NCI-H524 treated with DMSO at 0.1 percent for 48 hours (cell line): ENCODE measurements at regions not wholly inside any gene's neighbourhood (a gene's known extent, or its start where the extent isn't known, plus 50 kb on each side); places are given as distances from the start of the nearest gene placed in this dataset.
"Not testable (repeated sequence)": the region's sequence is repeated elsewhere in the genome, so short reads cannot be mapped to it uniquely, and the experiment has no call there.

Experiments
- DNase-seq: peaks from one replicate; lab custom pipeline; 2025; lab: John Stamatoyannopoulos, UW

DNA sequence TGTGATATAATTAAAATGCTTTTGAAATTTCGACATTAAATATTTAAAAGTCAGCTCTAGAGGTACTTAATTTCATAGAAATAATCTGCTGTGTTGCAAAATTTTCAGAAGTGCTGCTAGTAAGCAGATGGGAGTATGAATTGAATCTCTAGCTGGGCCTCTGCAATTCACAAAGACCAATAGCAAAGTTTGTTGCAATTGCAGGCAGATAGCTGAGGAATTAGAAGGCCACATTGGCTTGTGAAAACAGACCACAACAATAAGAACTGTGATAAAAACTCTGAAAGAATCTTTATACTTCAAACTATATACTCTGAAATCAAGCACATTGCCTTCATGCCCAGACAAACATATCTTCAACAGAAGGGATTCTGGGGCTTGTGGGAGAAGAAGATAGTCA, 636.3 kb upstream of the SOX9 start:
- DNase-seq, result no peak

DNA sequence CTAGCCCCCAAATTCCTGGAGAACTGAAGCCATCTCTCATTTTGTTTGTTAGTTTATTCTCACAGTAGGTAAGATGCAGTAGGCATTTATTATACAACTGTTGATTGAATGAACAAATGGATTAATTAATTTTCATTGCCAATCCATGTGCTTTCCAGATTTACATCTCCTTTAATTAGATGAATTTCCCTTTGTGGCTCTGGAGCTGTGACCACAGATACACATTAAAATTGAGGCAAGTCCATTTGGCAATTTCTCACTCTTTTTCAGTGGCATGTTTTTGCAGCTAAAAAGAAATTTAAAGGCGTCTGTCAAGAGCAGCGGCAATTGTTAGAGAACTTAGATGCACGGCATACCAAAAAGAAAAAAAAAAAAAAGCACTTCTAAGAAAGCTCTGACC, 635.4 kb upstream of the SOX9 start:
- DNase-seq, result no peak

DNA sequence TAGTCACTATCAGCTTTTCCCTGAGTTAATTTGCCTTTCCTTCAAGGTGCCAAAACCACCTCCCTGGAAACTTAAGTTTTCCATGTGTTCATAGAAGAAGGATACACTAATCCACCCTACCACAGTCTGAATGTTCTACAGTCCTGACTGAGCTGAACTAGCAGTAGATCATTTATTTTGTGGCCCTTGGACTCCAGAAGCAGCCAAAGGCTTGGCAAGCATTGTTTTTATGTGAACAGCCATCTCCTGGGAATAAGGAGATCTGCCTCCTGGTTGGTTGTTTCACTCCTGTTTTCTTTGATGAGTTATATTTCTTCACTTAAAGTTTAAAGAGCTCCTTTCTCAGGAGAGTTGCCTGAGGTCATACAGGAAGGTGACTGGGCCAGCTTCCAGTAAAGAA, 634.6 kb upstream of the SOX9 start:
- no peak for DNase-seq

DNA sequence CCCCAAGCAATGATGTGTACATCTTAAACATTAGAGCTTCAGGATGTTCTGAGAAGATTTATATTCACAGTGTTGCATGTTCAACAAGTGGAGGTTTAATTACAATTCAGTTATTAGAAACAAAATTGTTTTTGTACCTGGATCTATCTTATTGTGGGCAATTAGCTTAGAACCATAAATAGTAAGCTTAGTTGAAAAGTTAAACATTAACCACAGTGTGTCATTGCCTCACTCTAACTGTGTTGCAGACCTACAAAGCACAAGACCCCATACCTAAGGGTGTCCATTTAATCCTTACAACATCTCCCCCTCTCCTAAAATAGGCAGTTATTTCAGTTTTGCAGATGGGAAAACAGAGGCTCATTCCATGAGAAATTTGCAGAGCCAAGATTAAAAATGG, 632.0 kb upstream of the SOX9 start:
- no peak for DNase-seq

DNA sequence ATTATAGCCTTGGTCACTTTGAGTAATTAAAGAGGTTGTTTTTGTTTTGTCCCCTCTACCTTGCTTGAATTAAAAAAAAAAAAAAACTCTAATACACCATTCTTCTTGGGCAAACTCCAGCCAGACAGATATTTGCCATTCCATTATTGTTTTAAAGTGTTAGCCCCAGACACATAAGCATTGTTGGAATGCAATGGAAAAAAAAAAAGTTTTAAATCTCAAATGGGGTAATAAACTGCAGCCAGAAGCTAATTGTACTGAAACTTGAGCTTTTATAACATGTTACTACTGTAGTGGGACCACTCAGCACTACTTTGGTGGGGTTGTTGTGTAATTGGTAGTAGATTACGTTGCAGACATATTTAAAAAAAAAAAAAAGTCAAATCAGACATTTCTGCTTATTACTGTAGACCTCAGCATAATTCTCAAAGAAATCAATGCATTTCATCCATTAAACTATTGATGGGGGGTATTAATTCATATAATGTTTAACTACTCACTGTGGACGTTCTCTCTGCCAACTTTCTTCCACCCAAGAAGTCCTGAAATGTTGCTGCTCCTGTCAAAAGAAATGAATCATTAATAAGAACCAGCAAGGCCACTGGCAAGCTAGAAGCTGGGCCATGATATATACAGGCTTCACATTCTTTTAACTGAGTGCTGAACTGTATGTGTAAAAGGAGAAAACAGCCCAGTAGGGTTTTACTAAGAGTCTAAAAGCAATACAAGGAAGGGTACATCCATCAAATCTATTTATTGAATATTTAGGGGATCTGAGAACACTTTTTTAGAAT, 626.6 kb upstream of the SOX9 start:
- no peak for DNase-seq

DNA sequence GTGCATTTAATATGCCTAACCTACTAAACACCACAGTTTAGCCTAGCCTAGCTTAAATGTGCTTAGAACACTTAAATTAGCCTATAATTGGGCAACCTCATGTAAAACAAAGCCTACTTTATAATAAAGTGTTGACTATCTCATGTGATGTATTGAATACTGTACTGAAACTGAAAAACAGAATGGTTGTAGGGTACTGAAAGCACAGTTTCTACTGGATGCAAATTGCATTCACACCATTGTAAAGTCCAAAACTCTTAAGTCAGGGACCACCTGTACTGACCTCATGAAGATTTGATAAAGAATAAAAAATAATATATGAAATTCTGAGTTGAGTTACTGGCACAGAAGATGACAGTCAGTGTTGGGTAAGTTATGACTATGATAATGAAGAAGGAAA, 625.4 kb upstream of the SOX9 start:
- DNase-seq, result no peak

DNA sequence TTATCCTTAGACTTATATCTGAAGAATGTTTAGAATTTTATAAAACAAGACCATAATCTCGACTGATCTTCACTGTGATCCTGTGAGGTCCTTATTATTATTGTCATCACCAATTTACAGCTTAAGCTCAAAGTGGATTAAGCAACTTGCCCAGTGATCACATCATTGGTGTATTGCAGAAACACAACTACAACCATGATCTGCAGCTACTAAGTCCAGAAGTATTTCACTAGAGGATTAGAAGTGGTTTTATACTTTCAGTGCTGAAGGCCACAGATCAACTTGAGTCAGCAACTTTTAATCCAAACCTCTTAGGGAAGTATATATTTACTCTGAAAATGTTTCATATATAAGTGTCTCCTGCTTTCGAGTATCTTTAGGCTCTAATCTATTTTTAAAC, 624.3 kb upstream of the SOX9 start:
- DNase-seq, result no peak

DNA sequence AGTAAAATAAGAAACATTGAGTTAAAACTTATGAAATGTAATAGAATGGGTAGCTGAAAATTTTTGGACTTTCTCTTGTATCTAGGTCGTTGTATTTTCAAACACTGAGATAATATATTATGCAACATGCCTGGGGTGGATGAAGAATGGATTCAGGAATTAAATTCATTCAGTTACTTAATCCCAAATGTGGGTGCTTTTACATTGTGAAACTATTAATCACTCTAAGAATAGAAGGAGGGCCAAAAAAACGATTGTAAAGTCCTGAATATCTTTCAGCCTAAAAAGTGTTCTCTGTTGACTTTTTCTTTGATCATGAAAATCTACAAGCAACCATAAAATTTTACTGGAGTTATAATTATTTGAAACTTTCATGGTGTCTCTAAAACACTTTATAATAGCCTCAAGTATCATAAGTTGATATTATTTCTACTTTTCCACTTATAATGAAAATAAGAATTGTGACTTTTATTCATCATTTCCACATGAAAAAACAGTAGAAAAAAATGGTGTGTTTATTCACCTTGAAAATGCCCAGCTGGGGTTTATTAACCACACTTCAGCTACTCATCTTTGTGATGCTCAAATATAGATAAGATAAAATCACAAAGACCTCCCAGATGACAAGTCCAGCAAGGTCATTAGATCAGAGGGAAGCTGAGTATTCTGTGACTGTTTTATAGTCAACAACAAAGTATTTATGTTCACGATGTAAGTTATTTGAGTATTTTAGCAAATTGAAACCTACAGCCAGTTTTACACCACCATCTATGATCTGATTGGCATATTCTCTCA, 619.9 kb upstream of the SOX9 start:
- no peak for DNase-seq

DNA sequence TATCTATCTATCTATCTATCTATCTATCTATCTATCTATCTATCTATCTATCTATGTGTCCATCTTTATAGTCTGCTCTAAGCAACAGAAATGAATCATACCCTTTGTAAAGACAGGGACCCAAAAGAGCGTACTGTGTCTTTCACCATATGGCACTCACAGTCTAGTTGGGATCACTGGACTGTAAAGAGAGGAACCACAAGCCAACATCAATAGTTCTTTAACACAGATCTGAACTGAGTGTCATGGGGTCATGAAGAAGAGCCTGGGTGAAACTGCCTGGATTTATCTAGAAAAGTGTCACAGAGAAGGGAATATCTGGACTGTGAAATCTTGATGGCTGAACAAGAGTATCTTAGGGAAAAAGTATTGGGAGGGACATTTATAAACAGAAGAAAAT, 619.1 kb upstream of the SOX9 start:
- no peak for DNase-seq

DNA sequence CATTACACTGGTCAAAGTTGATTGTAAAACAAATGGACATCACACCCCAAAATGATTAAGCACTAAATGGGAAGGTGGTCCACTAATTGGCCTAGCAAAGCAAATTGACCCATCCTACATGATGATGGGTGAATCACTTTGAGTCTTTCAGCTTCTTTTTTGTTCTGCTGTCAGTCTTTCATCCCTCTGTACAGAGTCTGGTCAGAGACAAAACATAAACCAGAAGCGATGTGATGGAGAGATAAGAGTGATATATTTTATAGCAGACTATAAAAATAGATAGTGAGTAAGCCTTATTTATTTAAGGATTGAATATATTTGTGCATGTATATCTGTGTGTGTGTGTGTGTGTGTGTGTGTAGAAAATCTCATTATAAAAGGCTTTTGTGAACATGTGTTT, 618.4 kb upstream of the SOX9 start:
- DNase-seq, result no peak

DNA sequence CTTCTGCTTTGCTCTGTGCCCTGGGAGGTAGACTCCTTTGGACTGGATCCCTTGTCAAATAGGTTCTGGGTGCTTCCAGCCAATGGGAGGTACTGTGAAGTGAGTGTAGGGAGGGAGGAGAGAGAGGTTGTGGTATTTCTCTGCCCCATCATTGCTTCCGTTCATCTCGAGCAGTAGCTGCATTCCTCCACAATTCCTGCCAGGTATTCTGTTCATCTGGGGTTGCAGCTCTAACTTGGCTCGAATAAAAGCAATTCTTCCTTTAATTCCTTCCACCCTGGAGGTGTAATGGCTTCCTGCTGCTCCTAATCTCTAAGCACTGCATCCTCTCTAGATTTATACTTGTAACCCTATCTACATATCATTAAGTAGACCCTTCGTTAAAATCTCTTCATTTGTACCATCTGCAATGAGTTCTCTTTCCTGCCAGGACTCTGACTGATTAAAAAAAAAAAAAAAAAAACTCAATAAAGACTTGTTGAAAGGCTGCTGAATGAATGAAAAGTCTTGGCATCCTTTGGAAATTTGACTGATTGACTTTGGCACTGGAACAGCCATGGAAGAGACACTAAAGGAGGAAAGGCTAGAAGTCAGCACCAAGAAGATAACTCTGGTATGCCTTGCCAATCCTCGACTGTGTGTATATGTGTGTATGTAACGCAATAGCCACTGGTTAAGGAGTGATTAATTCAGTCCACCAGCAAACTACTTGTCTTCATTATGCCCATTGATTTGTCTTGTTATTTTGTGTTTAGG, 616.9 kb upstream of the SOX9 start:
- DNase-seq, result no peak

DNA sequence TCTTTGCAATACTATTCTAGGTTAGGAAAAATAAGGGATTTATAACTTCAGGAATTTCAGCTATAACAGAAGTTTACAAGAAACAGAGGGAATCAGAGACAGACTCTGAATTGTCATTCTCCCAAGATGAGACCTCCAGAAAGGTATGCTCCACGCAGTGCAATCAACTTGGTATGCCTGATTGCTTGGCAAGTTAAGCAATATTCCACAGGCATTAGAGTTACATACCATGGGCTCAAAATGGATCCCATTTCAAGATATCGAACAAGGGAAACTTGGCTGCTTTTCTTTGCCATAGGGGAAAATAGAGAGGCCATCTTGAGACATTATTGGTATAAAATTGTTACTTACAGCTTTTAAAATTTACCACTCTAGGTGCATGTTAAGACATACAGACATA, 615.6 kb upstream of the SOX9 start:
- no peak for DNase-seq

DNA sequence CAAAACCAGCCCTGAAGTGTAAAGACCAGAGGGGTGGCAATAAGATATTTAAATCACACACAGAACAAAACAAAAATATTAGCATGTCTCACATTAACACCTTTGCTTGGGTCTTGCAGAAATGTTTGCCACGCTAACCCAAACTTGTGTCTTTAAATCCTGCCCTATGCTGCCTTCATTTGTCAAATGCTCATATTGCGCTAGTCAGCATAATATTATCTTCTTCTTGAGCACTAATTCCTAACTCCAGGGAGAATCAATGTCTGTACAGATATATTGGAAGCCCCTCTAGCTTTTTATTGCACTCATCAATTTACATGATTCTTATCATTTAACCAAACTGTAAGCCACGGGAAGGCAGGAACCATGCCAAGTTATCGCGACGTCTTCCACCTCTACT, 614.8 kb upstream of the SOX9 start:
- no peak for DNase-seq

DNA sequence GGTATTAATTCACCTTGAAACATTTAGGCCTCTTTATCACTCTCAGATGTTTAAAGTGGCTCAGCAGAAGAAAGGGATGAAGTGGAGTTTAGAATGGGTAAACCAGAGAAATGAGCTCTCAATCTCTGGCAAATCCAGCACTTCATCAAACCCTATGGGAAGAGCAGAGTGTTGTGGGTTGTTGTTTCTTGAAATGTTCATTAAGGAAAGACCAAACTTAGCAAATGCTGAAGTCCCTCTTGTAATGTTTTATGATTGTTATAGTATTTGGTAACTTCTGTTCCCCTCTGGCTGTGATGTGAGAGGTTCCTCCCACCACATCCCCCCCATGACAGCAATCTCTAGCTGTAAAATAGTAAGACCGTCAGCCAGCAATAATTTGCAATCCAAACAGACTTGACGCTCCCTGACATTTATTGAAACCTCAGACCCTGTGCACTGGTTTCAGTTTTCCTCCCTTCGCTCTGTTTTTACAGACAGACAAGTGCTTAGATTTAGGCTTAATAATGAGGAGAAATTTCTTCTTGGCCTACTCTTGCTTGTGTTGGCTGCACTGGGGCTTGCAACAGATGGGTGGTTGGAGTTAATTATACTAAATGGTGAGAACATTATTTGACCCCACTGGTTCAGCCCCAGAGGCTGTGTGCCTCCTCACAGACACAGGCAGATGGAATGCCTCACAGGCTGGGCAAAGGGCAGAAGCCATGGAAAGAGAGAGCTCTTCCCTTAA, 609.4 kb upstream of the SOX9 start:
- no peak for DNase-seq

DNA sequence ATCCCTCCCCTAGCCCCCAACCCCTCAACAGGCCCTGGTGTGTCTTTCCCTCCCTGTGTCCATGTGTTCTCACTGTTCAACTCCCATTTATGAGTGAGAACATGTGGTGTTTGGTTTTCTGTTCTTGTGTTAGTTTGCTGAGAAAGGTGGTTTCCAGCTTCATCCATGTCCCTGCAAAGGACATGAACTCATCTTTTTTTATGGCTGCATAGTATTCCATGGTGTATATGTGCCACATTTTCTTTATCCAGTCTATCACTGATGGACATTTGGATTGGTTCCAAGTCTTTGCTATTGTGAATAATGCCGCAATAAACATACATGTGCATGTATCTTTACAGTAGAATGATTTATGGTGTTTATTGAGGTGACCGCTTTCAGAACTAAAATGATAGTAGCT, 607.1 kb upstream of the SOX9 start:
- DNase-seq, result not testable (repeated sequence)

DNA sequence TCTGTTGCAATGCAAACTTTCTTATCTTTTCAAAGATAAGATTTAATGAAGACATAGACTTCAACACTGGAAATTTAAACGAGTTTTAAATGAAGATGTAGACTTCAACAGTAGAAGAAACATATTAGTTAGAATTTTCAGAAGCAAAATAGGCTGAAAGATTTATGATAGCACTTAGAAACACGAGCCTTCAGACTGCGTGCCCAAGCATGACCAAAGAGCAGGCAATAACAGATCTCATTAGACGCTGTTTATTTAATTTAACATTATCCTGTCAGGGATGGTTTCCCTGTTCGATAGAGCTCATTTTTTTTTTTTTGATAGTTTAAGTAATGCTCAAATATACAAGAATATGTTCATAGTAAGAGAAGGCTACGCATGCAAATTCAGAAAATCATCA, 604.7 kb upstream of the SOX9 start:
- no peak for DNase-seq

DNA sequence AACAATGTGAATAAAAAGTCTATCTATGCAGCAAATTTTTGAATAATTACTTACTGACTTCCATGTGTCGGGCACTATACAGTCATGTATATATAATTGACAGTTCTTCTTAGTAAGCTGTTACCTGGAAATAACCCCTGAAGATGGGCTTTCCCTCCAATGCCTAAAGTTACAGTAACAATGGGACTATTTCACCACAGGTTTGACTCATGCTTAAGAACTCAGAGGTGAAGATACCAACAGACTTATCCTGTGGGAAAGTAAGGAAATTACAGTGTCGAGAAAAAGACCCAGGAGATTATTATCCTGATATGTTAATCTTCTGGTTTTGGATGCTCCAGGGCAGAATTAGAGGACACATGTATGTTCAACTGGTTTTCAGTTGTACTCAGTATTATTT, 601.5 kb upstream of the SOX9 start:
- no peak for DNase-seq

DNA sequence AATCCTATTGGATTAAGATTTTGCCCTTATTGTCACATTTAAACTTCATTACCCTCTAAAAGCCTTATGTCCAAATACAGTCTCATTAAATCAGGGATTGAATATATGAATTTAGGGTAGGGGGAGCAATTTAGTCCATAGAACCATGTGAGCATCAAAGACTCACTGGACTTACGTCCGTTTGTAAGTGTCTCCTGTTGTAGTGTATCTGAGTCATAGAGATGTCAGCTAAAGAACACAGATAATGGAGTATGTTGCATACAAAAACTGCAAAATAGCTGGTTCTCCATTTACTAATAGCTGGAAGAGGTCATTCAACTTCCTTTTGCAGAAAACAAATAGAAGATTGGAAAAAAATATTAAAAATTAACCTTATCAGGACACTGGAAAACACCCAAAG, 599.1 kb upstream of the SOX9 start:
- no peak for DNase-seq

DNA sequence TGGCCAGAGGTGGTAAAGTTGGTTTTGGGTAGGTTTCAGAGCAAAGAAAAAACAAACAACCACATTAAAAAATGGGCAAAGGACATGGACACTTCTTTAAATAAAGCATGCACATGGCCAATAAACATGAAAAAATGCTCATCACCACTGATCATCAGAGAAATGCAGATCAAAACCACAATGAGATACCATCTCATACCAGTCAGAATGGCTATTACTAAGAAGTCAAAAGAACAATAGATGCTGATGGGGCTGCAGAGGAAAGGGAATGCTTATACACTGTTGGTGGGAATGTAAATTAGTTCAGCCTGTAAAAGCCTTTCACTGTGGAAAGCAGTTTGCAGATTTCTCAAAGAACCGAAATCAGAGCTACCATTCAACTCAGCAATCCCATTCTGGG, 598.4 kb upstream of the SOX9 start:
- no peak for DNase-seq

DNA sequence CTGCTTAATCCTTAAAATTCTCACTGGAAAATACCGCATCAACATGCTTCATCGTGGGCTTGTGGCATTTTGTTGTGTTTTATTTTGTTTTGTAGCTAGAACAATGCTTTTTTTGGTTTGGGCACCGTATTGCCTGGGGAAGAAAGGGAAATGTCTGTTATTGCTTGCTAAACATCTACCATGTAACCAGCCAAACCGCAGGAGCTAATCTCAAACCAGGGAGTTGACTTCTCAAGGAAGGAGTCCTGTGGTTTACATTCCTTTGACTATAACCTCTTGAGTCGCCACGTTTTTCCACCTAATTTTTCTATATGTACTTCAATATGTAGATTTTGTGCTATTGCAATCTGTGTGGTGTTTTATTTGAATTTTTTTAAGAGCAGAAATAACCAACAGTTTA, 593.5 kb upstream of the SOX9 start:
- no peak for DNase-seq

DNA sequence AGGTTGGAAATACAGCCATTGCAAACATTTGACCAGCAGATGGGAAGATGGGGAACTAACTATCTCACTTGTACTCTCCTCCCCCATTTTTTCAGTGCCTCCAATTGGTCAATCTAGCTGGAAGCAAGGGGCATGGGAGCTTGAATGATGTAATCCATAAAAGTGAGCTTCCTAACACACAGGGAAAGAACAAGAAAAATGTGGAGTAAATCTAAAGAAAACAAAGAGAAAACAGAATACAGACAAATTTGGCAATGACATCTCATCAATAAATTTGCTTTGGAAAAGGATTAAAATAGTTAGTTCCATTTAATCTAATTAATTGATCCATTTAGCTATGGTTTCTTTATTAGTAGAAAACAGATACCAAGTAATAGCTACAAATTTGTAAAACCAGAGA, 592.6 kb upstream of the SOX9 start:
- no peak for DNase-seq

DNA sequence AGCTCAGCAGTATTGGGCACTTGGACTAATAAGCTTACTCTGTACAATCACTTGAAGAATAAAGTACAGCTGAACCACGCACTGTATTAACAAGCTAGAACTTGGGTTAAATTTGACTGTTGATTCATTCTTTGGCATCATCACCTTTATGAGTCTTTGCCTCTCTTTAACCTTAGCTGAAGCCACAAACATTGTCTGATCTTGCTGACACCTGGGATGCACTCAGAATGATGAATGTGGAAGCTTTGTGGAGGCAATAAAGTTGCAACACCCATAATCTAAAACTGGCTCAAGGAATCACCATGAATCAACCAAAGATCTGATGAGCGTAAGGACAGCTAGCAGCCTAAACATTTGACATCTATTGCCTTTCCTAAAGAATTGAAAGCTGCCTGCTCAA, 590.6 kb upstream of the SOX9 start:
- no peak for DNase-seq
